ENCODE measurements at regions not wholly inside any gene's neighbourhood (a gene's known extent, or its start where the extent isn't known, plus 50 kb on each side); places are given as distances from the start of the nearest gene placed in this dataset.

DNA sequence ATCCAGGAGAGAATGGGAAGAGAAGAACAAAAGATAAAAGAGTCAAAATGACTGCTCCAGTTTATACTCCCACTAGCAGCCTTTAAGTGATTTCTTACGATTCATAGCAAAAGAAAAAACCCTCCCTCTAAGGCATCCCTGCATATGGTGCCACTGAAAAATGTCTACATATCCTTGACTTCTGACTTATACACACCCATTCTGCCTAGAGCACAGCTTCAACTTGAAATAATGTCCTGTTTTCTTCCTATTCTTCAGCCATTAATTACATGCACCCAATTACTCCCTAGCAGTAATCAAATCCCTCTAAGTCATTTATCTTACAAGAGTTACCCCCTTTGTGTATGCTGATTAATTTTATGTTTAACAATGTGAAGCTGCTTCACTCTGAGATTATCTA, 393.5 kb downstream of the HTR7 start:
- TF ChIP-seq, protein P1, sequence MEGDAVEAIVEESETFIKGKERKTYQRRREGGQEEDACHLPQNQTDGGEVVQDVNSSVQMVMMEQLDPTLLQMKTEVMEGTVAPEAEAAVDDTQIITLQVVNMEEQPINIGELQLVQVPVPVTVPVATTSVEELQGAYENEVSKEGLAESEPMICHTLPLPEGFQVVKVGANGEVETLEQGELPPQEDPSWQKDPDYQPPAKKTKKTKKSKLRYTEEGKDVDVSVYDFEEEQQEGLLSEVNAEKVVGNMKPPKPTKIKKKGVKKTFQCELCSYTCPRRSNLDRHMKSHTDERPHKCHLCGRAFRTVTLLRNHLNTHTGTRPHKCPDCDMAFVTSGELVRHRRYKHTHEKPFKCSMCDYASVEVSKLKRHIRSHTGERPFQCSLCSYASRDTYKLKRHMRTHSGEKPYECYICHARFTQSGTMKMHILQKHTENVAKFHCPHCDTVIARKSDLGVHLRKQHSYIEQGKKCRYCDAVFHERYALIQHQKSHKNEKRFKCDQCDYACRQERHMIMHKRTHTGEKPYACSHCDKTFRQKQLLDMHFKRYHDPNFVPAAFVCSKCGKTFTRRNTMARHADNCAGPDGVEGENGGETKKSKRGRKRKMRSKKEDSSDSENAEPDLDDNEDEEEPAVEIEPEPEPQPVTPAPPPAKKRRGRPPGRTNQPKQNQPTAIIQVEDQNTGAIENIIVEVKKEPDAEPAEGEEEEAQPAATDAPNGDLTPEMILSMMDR (IDR thresholded peaks at IDR 0.05), result no peak
- no peak for TF ChIP-seq POLR2AphosphoS5 (IDR thresholded peaks at IDR 0.05; ENCODE audit: low read depth, low read length)
- TF ChIP-seq, protein P2, sequence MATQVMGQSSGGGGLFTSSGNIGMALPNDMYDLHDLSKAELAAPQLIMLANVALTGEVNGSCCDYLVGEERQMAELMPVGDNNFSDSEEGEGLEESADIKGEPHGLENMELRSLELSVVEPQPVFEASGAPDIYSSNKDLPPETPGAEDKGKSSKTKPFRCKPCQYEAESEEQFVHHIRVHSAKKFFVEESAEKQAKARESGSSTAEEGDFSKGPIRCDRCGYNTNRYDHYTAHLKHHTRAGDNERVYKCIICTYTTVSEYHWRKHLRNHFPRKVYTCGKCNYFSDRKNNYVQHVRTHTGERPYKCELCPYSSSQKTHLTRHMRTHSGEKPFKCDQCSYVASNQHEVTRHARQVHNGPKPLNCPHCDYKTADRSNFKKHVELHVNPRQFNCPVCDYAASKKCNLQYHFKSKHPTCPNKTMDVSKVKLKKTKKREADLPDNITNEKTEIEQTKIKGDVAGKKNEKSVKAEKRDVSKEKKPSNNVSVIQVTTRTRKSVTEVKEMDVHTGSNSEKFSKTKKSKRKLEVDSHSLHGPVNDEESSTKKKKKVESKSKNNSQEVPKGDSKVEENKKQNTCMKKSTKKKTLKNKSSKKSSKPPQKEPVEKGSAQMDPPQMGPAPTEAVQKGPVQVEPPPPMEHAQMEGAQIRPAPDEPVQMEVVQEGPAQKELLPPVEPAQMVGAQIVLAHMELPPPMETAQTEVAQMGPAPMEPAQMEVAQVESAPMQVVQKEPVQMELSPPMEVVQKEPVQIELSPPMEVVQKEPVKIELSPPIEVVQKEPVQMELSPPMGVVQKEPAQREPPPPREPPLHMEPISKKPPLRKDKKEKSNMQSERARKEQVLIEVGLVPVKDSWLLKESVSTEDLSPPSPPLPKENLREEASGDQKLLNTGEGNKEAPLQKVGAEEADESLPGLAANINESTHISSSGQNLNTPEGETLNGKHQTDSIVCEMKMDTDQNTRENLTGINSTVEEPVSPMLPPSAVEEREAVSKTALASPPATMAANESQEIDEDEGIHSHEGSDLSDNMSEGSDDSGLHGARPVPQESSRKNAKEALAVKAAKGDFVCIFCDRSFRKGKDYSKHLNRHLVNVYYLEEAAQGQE (IDR thresholded peaks at IDR 0.05; ENCODE audit: insufficient read depth in 1 of 2, low read depth in 2 of 2, low read length in 1 of 2), result no peak

Measured in Panc1 (cell line).